ENCODE measurements at regions not wholly inside any gene's neighbourhood (a gene's known extent, or its start where the extent isn't known, plus 50 kb on each side); places are given as distances from the start of the nearest gene placed in this dataset.

DNA sequence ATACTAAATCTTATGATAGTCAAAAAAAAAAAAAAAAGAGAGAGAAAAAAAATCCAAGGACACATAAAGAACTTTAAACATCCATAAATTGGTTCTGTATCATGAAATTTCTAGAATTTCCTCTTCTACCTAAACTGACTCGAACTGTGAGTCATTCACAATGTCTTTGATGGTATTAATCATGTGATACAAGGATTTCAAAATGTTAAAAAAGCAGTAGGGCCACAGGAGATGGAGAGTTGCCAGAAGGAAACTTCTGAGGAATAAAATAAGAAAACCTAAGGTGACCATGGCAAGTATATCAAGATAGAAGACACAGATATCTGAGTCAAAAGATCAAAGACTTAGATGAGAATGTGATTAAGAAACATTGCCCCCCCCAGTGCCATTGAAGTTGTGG is 1320.9 kb upstream of the FLRT2 start:
- no peaks in the 10 kb centered on the region for H3K4me1 ChIP-seq
- H3K9me3 ChIP-seq = no peaks in the 10 kb centered on the region
- no peak overlapping the region for H3K9ac ChIP-seq (ENCODE audit: low read depth in 2 of 2, low read length in 2 of 2)
- H3K36me3 ChIP-seq = no peaks in the 10 kb centered on the region
- no peak overlapping the region for H3K4me3 ChIP-seq
- H3K27ac ChIP-seq = no peak overlapping the region
- TF ChIP-seq CTCF (IDR thresholded peaks at IDR 0.05) = no peak
- intact Hi-C loops (cut with DNase I) = no loop called here
- H3K27me3 ChIP-seq = no peaks in the 10 kb centered on the region
- no peak for DNase-seq

DNA sequence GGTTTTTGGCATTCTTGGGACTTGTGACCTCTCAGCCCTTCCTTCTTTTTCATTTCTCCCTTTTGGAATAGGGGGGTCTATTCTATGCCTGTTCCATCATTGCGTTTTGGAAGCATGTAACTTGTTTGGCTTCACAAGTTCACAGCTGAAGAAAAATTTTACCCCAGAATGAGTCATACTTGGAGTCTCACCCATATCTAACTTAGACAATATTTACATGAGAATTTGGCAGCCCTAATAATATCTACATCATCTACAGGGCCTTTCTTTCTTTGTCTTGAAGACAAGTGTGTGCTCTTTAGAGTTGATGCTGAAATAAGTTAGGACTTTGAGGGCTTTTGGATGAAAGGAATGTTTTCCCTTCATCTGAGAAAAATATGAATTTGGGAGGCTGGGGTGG is 1312.9 kb upstream of the FLRT2 start:
- Histone ChIP-seq H3K4me3 (no peak overlapping the region), H3K9ac (ENCODE audit: low read depth in 2 of 2, low read length in 2 of 2) (no peak overlapping the region), H3K27me3 (no peaks in the 10 kb centered on the region), H3K9me3 (no peaks in the 10 kb centered on the region), H3K4me1 (no peaks in the 10 kb centered on the region), H3K27ac (no peak overlapping the region), H3K36me3 (no peaks in the 10 kb centered on the region)
- DNase-seq = no peak
- intact Hi-C loops (cut with DNase I) = no loop called here
- no peak for TF ChIP-seq CTCF (IDR thresholded peaks at IDR 0.05)

DNA sequence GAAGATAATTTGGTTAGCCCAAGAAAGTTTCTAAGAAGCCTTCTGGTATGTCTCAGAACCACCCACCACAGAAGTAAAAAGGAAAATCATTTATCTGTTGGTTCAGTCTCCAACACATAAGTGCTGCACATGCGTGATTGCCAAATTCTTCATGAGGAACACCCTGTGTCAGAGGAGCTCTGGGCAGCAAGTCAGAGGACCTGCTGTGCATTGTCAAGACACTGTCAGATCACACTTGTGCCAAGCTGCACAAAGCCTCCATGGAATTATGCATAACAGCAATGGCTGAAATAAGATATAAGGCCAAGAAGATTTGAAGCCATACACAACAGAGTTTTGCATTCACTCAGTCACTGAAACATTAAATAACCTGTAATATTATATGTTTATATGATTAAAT is 1304.7 kb upstream of the FLRT2 start:
- DNase-seq = peak; percentile 24
- Histone ChIP-seq H3K27ac (no peak overlapping the region), H3K9ac (ENCODE audit: low read depth in 2 of 2, low read length in 2 of 2) (no peak overlapping the region), H3K27me3 (no peaks in the 10 kb centered on the region), H3K36me3 (no peaks in the 10 kb centered on the region), H3K4me3 (no peak overlapping the region), H3K9me3 (peaks cover 5% of the 10 kb centered on the region), H3K4me1 (no peaks in the 10 kb centered on the region)
- intact Hi-C loops (cut with DNase I) = no loop called here
- no peak for TF ChIP-seq CTCF (IDR thresholded peaks at IDR 0.05)

DNA sequence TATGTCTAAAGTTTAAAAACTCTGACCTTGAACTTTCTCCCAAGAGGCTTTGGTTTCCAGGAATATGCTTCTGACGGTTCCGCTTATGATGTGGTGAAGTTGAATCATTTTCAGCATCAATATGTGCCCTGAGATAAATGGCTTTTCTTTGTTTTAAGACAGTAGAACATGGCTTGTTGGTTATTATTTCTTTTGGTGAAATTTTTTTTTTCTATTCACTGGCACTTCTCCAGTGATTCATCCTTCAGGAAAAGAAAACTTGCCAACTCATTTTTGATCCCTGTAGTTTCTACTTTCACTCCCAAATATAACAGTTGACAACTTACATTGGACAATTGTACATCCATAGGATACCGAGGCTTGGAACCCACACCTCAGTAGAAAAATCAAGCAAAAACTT is 1301.2 kb upstream of the FLRT2 start:
- H3K9ac ChIP-seq (ENCODE audit: low read depth in 2 of 2, low read length in 2 of 2) = no peak overlapping the region
- intact Hi-C loops (cut with DNase I) = no loop called here
- H3K4me3 ChIP-seq = no peak overlapping the region
- no peak for DNase-seq
- H3K4me1 ChIP-seq = no peaks in the 10 kb centered on the region
- no peaks in the 10 kb centered on the region for H3K36me3 ChIP-seq
- no peak for TF ChIP-seq CTCF (IDR thresholded peaks at IDR 0.05)
- H3K9me3 ChIP-seq = peaks cover 5% of the 10 kb centered on the region
- H3K27ac ChIP-seq = no peak overlapping the region
- H3K27me3 ChIP-seq = no peaks in the 10 kb centered on the region

GRCh38 chr14:84234281-84234680 is 1295.7 kb upstream of the FLRT2 start:
- Histone ChIP-seq H3K36me3 (no peaks in the 10 kb centered on the region), H3K9ac (ENCODE audit: low read depth in 2 of 2, low read length in 2 of 2) (no peak overlapping the region), H3K27ac (no peak overlapping the region), H3K4me1 (no peaks in the 10 kb centered on the region), H3K4me3 (no peak overlapping the region), H3K27me3 (no peaks in the 10 kb centered on the region), H3K9me3 (no peaks in the 10 kb centered on the region)
- no peak for TF ChIP-seq CTCF (IDR thresholded peaks at IDR 0.05)
- no peak for DNase-seq
- intact Hi-C loops (cut with DNase I) = no loop called here

- intact Hi-C loops (cut with DNase I) = no loop called here
- Histone ChIP-seq H3K4me1 (no peaks in the 10 kb centered on the region), H3K36me3 (no peaks in the 10 kb centered on the region), H3K27me3 (no peaks in the 10 kb centered on the region), H3K27ac (no peak overlapping the region), H3K9ac (ENCODE audit: low read depth in 2 of 2, low read length in 2 of 2) (no peak overlapping the region), H3K4me3 (no peak overlapping the region), H3K9me3 (no peaks in the 10 kb centered on the region)
- DNase-seq = no peak
- TF ChIP-seq CTCF (IDR thresholded peaks at IDR 0.05) = no peak
Measured at GRCh38 chr14:84236290-84236689, 1293.7 kb upstream of the FLRT2 start.
